Activated CD4-positive, CD25-positive, alpha-beta regulatory T cell treated with anti-CD3 and anti-CD28 coated beads, Interleukin-2, amount 50 U/mL, for 24 hours (primary cell): ENCODE measurements at regions not wholly inside any gene's neighbourhood (a gene's known extent, or its start where the extent isn't known, plus 50 kb on each side); places are given as distances from the start of the nearest gene placed in this dataset.

ENCODE experiments used
- ATAC-seq, 2 donors: fragments of 150-1000 bp; cut with Tn5 transposase; one replicate each; pipeline ENCODE4 v1.10.0; 2021; ENCODE audit warnings: mild to moderate bottlenecking in 1 of 2, moderate library complexity in 1 of 2

GRCh38 chr5:146940295-146940694 lies 61.7 kb upstream of the PPP2R2B start:
- ATAC-seq, result no peak

- ATAC-seq, result no peak
These were observed 65.5 kb upstream of the PPP2R2B start for GRCh38 chr5:146944019-146944418.

- ATAC-seq, result no peak
These were observed 66.4 kb upstream of the PPP2R2B start for GRCh38 chr5:146944764-146945616.

- no peak for ATAC-seq
These were observed 67.1 kb upstream of the PPP2R2B start for GRCh38 chr5:146945617-146946084.

- peak in 1 of 2 donors; percentile 13 for ATAC-seq
These were observed 68.8 kb upstream of the PPP2R2B start for GRCh38 chr5:146947181-146947941.

GRCh38 chr5:146948666-146949065 lies 70.1 kb upstream of the PPP2R2B start:
- ATAC-seq, result no peak

- ATAC-seq, result no peak
These were observed 73.6 kb upstream of the PPP2R2B start for GRCh38 chr5:146952168-146952567.

- no peak for ATAC-seq
These were observed 77.7 kb upstream of the PPP2R2B start for GRCh38 chr5:146956217-146956616.

GRCh38 chr5:146959360-146959759 lies 80.8 kb upstream of the PPP2R2B start:
- ATAC-seq, result no peak

- no peak for ATAC-seq
These were observed 84.3 kb upstream of the PPP2R2B start for GRCh38 chr5:146962801-146963355.

- peak; percentile 63 to 72 for ATAC-seq
These were observed 87.5 kb upstream of the PPP2R2B start for GRCh38 chr5:146965761-146966659.

- no peak for ATAC-seq
These were observed 89.1 kb upstream of the PPP2R2B start for GRCh38 chr5:146967646-146968045.

GRCh38 chr5:146971401-146971800 lies 92.8 kb upstream of the PPP2R2B start:
- ATAC-seq, result no peak

- ATAC-seq, result no peak
These were observed 107.9 kb upstream of the PPP2R2B start for GRCh38 chr5:146986469-146986868.

GRCh38 chr5:146993876-146994530 lies 115.4 kb upstream of the PPP2R2B start:
- no peak for ATAC-seq

- no peak for ATAC-seq
These were observed 117.3 kb upstream of the PPP2R2B start for GRCh38 chr5:146995878-146996277.

- no peak for ATAC-seq
These were observed 136.8 kb upstream of the PPP2R2B start for GRCh38 chr5:147015405-147015804.

GRCh38 chr5:147017191-147017590 lies 138.6 kb upstream of the PPP2R2B start:
- no peak for ATAC-seq

GRCh38 chr5:147017621-147018020 lies 139.1 kb upstream of the PPP2R2B start:
- ATAC-seq, result no peak

- ATAC-seq, result no peak
These were observed 140.3 kb upstream of the PPP2R2B start for GRCh38 chr5:147018812-147019211.

GRCh38 chr5:147036691-147037245 lies 158.2 kb upstream of the PPP2R2B start:
- ATAC-seq, result no peak
